ENCODE measurements at regions not wholly inside any gene's neighbourhood (a gene's known extent, or its start where the extent isn't known, plus 50 kb on each side); places are given as distances from the start of the nearest gene placed in this dataset.
"Not testable (repeated sequence)": the region's sequence is repeated elsewhere in the genome, so short reads cannot be mapped to it uniquely, and the experiment has no call there.

- no peak for ATAC-seq
- Mint-ChIP-seq H3K27ac (no peak overlapping the region), H3K4me1 (no peaks in the 10 kb centered on the region), H3K27me3 (no peaks in the 10 kb centered on the region), H3K4me3 (no peak overlapping the region), H3K36me3 (ENCODE audit: low read depth) (no peaks in the 10 kb centered on the region)
- DNase-seq: no peak
- H3K9me3 ChIP-seq (ENCODE audit: control insufficient read depth, low read length, poor library complexity, severe bottlenecking): no peaks in the 10 kb centered on the region
These were observed 184.6 kb upstream of the ERBB4 start for GRCh38 chr2:212723226-212723625.

- DNase-seq (no peak), ATAC-seq (no peak)
- no peaks in the 10 kb centered on the region for H3K27me3 Mint-ChIP-seq
- no peaks in the 10 kb centered on the region for H3K4me1 Mint-ChIP-seq
- no peak overlapping the region for H3K4me3 Mint-ChIP-seq
- no peaks in the 10 kb centered on the region for H3K36me3 Mint-ChIP-seq (ENCODE audit: low read depth)
- H3K27ac Mint-ChIP-seq: no peak overlapping the region
- H3K9me3 ChIP-seq (ENCODE audit: control insufficient read depth, low read length, poor library complexity, severe bottlenecking): no peaks in the 10 kb centered on the region
These were observed 183.4 kb upstream of the ERBB4 start for GRCh38 chr2:212722046-212722445.

GRCh38 chr2:212721026-212721451 lies 182.4 kb upstream of the ERBB4 start:
- ATAC-seq: no peak
- no peaks in the 10 kb centered on the region for H3K4me1 Mint-ChIP-seq
- no peaks in the 10 kb centered on the region for H3K27me3 Mint-ChIP-seq
- H3K36me3 Mint-ChIP-seq (ENCODE audit: low read depth): no peaks in the 10 kb centered on the region
- no peak overlapping the region for H3K27ac Mint-ChIP-seq
- no peaks in the 10 kb centered on the region for H3K9me3 ChIP-seq (ENCODE audit: control insufficient read depth, low read length, poor library complexity, severe bottlenecking)
- DNase-seq: no peak
- no peak overlapping the region for H3K4me3 Mint-ChIP-seq

GRCh38 chr2:212715411-212715810 lies 176.8 kb upstream of the ERBB4 start:
- H3K36me3 Mint-ChIP-seq (ENCODE audit: low read depth); H3K9me3 ChIP-seq (ENCODE audit: control insufficient read depth, low read length, poor library complexity, severe bottlenecking); H3K4me1 Mint-ChIP-seq; H3K27ac Mint-ChIP-seq; DNase-seq; H3K27me3 Mint-ChIP-seq; ATAC-seq; H3K4me3 Mint-ChIP-seq: not testable (repeated sequence)

- Mint-ChIP-seq H3K27me3 (no peaks in the 10 kb centered on the region), H3K4me1 (no peaks in the 10 kb centered on the region), H3K27ac (no peak overlapping the region), H3K4me3 (no peak overlapping the region), H3K36me3 (ENCODE audit: low read depth) (no peaks in the 10 kb centered on the region)
- no peaks in the 10 kb centered on the region for H3K9me3 ChIP-seq (ENCODE audit: control insufficient read depth, low read length, poor library complexity, severe bottlenecking)
- no peak for ATAC-seq
- DNase-seq: no peak
These were observed 175.1 kb upstream of the ERBB4 start for GRCh38 chr2:212713681-212714080.

GRCh38 chr2:212712991-212713390 lies 174.4 kb upstream of the ERBB4 start:
- no peaks in the 10 kb centered on the region for H3K4me1 Mint-ChIP-seq
- DNase-seq (no peak), ATAC-seq (no peak)
- no peak overlapping the region for H3K27ac Mint-ChIP-seq
- no peaks in the 10 kb centered on the region for H3K27me3 Mint-ChIP-seq
- H3K4me3 Mint-ChIP-seq: no peak overlapping the region
- H3K9me3 ChIP-seq (ENCODE audit: control insufficient read depth, low read length, poor library complexity, severe bottlenecking): no peaks in the 10 kb centered on the region
- H3K36me3 Mint-ChIP-seq (ENCODE audit: low read depth): no peaks in the 10 kb centered on the region

- Mint-ChIP-seq H3K36me3 (ENCODE audit: low read depth) (no peaks in the 10 kb centered on the region), H3K27ac (no peak overlapping the region), H3K27me3 (no peaks in the 10 kb centered on the region), H3K4me1 (no peaks in the 10 kb centered on the region), H3K4me3 (no peak overlapping the region)
- DNase-seq (no peak), ATAC-seq (no peak)
- no peaks in the 10 kb centered on the region for H3K9me3 ChIP-seq (ENCODE audit: control insufficient read depth, low read length, poor library complexity, severe bottlenecking)
These were observed 173.9 kb upstream of the ERBB4 start for GRCh38 chr2:212712466-212712865.

GRCh38 chr2:212711856-212712255 lies 173.3 kb upstream of the ERBB4 start:
- no peaks in the 10 kb centered on the region for H3K9me3 ChIP-seq (ENCODE audit: control insufficient read depth, low read length, poor library complexity, severe bottlenecking)
- Mint-ChIP-seq H3K27ac (no peak overlapping the region), H3K27me3 (no peaks in the 10 kb centered on the region), H3K4me1 (no peaks in the 10 kb centered on the region), H3K36me3 (ENCODE audit: low read depth) (no peaks in the 10 kb centered on the region), H3K4me3 (no peak overlapping the region)
- DNase-seq: no peak
- ATAC-seq: no peak

- H3K9me3 ChIP-seq (ENCODE audit: control insufficient read depth, low read length, poor library complexity, severe bottlenecking): no peaks in the 10 kb centered on the region
- Mint-ChIP-seq H3K36me3 (ENCODE audit: low read depth) (no peaks in the 10 kb centered on the region), H3K27me3 (no peaks in the 10 kb centered on the region), H3K4me1 (no peaks in the 10 kb centered on the region), H3K27ac (no peak overlapping the region), H3K4me3 (no peak overlapping the region)
- DNase-seq (no peak), ATAC-seq (no peak)
These were observed 170.7 kb upstream of the ERBB4 start for GRCh38 chr2:212709280-212709679.

- ATAC-seq: no peak
- H3K36me3 Mint-ChIP-seq (ENCODE audit: low read depth): no peaks in the 10 kb centered on the region
- no peak overlapping the region for H3K4me3 Mint-ChIP-seq
- no peaks in the 10 kb centered on the region for H3K27me3 Mint-ChIP-seq
- no peaks in the 10 kb centered on the region for H3K4me1 Mint-ChIP-seq
- no peaks in the 10 kb centered on the region for H3K9me3 ChIP-seq (ENCODE audit: control insufficient read depth, low read length, poor library complexity, severe bottlenecking)
- H3K27ac Mint-ChIP-seq: no peak overlapping the region
- no peak for DNase-seq
These were observed 169.8 kb upstream of the ERBB4 start for GRCh38 chr2:212708355-212708754.

- H3K4me3 Mint-ChIP-seq: no peak overlapping the region
- ATAC-seq (no peak), DNase-seq (no peak)
- peaks cover 8% of the 10 kb centered on the region for H3K27me3 Mint-ChIP-seq
- no peaks in the 10 kb centered on the region for H3K9me3 ChIP-seq (ENCODE audit: control insufficient read depth, low read length, poor library complexity, severe bottlenecking)
- no peaks in the 10 kb centered on the region for H3K4me1 Mint-ChIP-seq
- no peaks in the 10 kb centered on the region for H3K36me3 Mint-ChIP-seq (ENCODE audit: low read depth)
- H3K27ac Mint-ChIP-seq: no peak overlapping the region
These were observed 156.8 kb upstream of the ERBB4 start for GRCh38 chr2:212695426-212695825.

- H3K36me3 Mint-ChIP-seq (ENCODE audit: low read depth): no peaks in the 10 kb centered on the region
- H3K27me3 Mint-ChIP-seq: peaks cover 8% of the 10 kb centered on the region
- no peaks in the 10 kb centered on the region for H3K9me3 ChIP-seq (ENCODE audit: control insufficient read depth, low read length, poor library complexity, severe bottlenecking)
- ATAC-seq (no peak), DNase-seq (no peak)
- no peak overlapping the region for H3K4me3 Mint-ChIP-seq
- H3K4me1 Mint-ChIP-seq: no peaks in the 10 kb centered on the region
- H3K27ac Mint-ChIP-seq: no peak overlapping the region
These were observed 155.8 kb upstream of the ERBB4 start for GRCh38 chr2:212694398-212694797.

GRCh38 chr2:212692466-212692865 lies 153.9 kb upstream of the ERBB4 start:
- Mint-ChIP-seq H3K36me3 (ENCODE audit: low read depth) (no peaks in the 10 kb centered on the region), H3K4me3 (no peak overlapping the region), H3K27me3 (peaks cover 8% of the 10 kb centered on the region), H3K4me1 (peaks cover 2% of the 10 kb centered on the region), H3K27ac (no peak overlapping the region)
- no peak for DNase-seq
- no peak for ATAC-seq
- no peaks in the 10 kb centered on the region for H3K9me3 ChIP-seq (ENCODE audit: control insufficient read depth, low read length, poor library complexity, severe bottlenecking)

GRCh38 chr2:212686285-212686895 lies 147.8 kb upstream of the ERBB4 start:
- peaks cover under 1% of the 10 kb centered on the region for H3K27me3 Mint-ChIP-seq
- H3K4me1 Mint-ChIP-seq: peaks cover 2% of the 10 kb centered on the region
- H3K36me3 Mint-ChIP-seq (ENCODE audit: low read depth): peaks cover under 1% of the 10 kb centered on the region
- DNase-seq (peak; percentile 11 to 24 (median 16)), ATAC-seq (no peak)
- H3K4me3 Mint-ChIP-seq: no peak overlapping the region
- H3K9me3 ChIP-seq (ENCODE audit: control insufficient read depth, low read length, poor library complexity, severe bottlenecking): no peaks in the 10 kb centered on the region
- H3K27ac Mint-ChIP-seq: no peak overlapping the region
